Endothelial cell (in vitro differentiated cells): ENCODE measurements at regions not wholly inside any gene's neighbourhood (a gene's known extent, or its start where the extent isn't known, plus 50 kb on each side); places are given as distances from the start of the nearest gene placed in this dataset.

ENCODE experiments used
- DNase-seq: peaks from one replicate; pipeline ENCODE4 v3.0.0; 2021; ENCODE audit warnings: low spot score
- H3K27ac Mint-ChIP-seq: one replicate; pipeline ENCODE4 v1.8.0; 2021; ENCODE audit warnings: mixed read lengths, inconsistent platforms; ENCODE audit not compliant: unreplicated experiment
- H3K27me3 Mint-ChIP-seq: one replicate; pipeline ENCODE4 v1.8.0; 2021; ENCODE audit warnings: mild to moderate bottlenecking, moderate library complexity, mixed read lengths, inconsistent platforms; ENCODE audit not compliant: unreplicated experiment
- H3K36me3 Mint-ChIP-seq: one replicate; pipeline ENCODE4 v1.8.0; 2021; ENCODE audit warnings: mild to moderate bottlenecking, low read depth, mixed read lengths, inconsistent platforms; ENCODE audit not compliant: unreplicated experiment
- H3K4me1 Mint-ChIP-seq: one replicate; pipeline ENCODE4 v1.8.0; 2021; ENCODE audit warnings: mild to moderate bottlenecking, mixed read lengths, inconsistent platforms; ENCODE audit not compliant: unreplicated experiment
- H3K4me3 Mint-ChIP-seq: one replicate; pipeline ENCODE4 v1.8.0; 2021; ENCODE audit warnings: mild to moderate bottlenecking, mixed read lengths, inconsistent platforms; ENCODE audit not compliant: unreplicated experiment
- H3K9me3 Mint-ChIP-seq: one replicate; pipeline ENCODE4 v1.8.0; 2021; ENCODE audit warnings: mixed read lengths, inconsistent platforms; ENCODE audit not compliant: unreplicated experiment
- TF ChIP-seq, protein P1 (sequence below): fragments of 200-600 bp; sonication (generic); IDR thresholded peaks from one replicate; pipeline ENCODE4 v1.5.0; 2021; ENCODE audit warnings: antibody characterized with exemption; ENCODE audit not compliant: unreplicated experiment

DNA sequence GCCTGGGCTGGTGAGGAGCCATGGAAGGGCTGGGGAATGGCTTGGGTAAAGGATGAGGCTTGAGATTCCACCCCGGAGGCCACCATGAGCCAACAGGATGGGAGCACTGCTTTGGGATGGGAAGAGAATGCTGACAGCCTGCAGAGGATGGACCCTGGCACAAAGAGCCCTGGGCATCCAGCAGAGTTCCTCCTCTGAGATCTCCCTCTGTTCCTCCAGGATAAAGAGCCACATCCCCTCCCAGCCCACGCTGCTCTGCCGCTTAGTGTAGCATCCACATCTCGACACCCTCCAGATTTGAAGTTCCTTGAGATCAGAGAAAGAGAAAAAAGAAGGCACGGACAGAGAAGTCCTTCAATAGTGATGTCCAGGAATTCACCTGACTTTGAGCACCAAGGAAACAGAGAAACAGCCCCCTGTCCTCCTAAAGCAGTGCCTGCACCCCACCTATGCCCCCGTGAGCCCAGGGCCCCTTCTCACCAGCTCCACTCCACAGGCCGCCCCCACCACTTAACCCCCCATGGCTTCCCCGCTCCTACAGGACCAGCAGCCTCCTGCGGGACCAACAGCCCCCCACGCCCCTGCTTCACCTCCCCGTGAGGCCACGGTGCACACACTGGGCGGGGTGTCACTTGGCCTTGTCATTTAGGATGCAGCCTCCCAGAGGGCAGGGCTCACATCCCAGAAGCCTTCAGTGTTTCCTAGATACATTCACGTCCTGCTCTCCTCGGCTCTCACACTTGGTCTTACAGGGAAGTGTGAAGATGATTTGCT, 180.5 kb downstream of the SHANK2 start:
- Mint-ChIP-seq H3K27me3 (peaks cover 2% of the 10 kb centered on the region), H3K4me1 (peaks cover 8% of the 10 kb centered on the region), H3K4me3 (no peak overlapping the region), H3K9me3 (no peaks in the 10 kb centered on the region), H3K27ac (no peak overlapping the region), H3K36me3 (peaks cover 4% of the 10 kb centered on the region)
- TF ChIP-seq, protein P1, sequence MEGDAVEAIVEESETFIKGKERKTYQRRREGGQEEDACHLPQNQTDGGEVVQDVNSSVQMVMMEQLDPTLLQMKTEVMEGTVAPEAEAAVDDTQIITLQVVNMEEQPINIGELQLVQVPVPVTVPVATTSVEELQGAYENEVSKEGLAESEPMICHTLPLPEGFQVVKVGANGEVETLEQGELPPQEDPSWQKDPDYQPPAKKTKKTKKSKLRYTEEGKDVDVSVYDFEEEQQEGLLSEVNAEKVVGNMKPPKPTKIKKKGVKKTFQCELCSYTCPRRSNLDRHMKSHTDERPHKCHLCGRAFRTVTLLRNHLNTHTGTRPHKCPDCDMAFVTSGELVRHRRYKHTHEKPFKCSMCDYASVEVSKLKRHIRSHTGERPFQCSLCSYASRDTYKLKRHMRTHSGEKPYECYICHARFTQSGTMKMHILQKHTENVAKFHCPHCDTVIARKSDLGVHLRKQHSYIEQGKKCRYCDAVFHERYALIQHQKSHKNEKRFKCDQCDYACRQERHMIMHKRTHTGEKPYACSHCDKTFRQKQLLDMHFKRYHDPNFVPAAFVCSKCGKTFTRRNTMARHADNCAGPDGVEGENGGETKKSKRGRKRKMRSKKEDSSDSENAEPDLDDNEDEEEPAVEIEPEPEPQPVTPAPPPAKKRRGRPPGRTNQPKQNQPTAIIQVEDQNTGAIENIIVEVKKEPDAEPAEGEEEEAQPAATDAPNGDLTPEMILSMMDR, result no peak
- no peak for DNase-seq

DNA sequence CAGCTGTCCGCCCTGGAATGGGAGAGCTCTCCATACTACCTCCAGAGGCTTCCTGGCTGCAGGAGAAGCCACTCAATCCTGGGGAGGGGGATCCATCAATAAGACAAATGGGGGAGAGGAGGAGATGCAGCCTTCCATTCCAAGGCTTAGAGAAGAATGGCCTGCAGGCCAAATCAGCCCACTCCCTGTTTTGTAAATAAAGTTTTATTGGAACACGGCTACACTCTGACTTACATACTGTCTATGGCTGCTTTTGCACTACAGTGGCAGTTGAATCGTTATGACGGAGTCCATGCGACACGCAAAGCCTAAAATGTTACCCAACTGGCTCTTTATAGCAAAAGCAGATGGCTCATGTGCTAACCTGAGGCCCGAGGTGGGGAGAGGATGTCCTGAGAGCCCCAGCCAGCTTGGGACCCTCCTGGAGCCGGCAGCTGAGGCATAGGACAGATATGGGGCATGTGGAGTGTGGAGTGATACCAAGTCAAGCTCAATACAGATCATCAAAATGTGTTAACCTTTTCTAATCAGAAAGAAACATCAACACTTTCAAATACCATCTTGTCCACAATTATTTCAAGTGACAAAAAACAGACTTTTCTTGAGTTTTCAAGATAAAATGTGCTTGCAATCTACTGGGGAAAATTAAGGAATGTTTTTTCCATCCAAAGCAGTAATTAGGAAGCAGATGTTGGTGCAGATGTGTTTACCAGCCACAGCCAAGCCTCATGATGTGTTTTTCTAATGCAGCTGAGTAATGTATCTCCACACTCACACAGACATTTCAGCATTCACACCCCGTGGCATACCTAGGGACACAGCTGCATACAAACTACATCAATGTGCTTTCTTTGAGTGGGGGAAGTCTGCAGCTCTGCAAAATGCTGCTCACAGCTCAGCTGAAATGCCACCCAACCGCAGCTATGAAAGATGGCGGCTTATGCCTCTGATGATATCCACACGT, 181.6 kb downstream of the SHANK2 start:
- no peak overlapping the region for H3K27ac Mint-ChIP-seq
- no peaks in the 10 kb centered on the region for H3K9me3 Mint-ChIP-seq
- TF ChIP-seq, protein P1, result no peak
- H3K27me3 Mint-ChIP-seq, result peaks cover 2% of the 10 kb centered on the region
- H3K36me3 Mint-ChIP-seq, result peaks cover 4% of the 10 kb centered on the region
- no peak for DNase-seq
- peaks cover 3% of the 10 kb centered on the region for H3K4me1 Mint-ChIP-seq
- no peak overlapping the region for H3K4me3 Mint-ChIP-seq

DNA sequence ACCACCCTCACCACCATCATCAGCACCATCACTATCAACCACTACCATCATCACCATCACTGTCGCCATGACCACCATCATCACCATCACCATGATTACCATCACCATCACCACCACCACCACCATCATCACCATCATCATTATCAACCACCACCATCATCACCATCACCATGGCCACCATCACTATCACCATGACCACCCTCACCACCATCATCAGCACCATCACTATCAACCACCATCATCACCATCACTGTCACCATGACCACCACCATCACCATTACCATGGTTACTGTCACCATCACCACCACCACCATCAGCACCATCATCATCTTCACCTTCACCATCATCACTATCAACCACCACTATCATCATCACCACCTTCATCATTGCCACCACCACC, 183.4 kb downstream of the SHANK2 start:
- H3K36me3 Mint-ChIP-seq, result peaks cover 4% of the 10 kb centered on the region

DNA sequence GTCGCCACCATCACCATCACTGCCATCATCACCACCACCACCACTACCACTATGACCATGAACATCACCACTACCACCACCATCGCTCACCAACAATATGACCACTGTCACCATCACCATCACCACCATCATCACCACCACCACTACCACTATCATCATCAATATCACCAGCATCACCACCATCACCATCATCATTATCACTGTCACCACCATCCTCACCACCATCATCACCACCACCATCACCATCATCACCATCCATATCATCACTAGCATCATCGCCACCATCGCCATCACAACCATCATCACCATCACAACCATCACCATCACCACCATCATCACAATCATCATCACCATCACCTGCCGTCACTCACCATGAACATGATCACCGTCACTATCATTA, 184.6 kb downstream of the SHANK2 start:
- Mint-ChIP-seq H3K27ac (no peak overlapping the region), H3K36me3 (no peaks in the 10 kb centered on the region), H3K27me3 (peaks cover 6% of the 10 kb centered on the region)

More for the DNA sequence above, 183.4 kb downstream of the SHANK2 start:
- Mint-ChIP-seq H3K4me1 (peaks cover 9% of the 10 kb centered on the region), H3K27ac (no peak overlapping the region), H3K27me3 (peaks cover 4% of the 10 kb centered on the region), H3K9me3 (no peaks in the 10 kb centered on the region), H3K4me3 (no peak overlapping the region)
- DNase-seq, result no peak
- TF ChIP-seq, protein P1, result no peak

More for the DNA sequence above, 184.6 kb downstream of the SHANK2 start:
- DNase-seq, result no peak
- no peak overlapping the region for H3K4me3 Mint-ChIP-seq
- TF ChIP-seq, protein P1, result no peak
- H3K4me1 Mint-ChIP-seq, result peaks cover 9% of the 10 kb centered on the region
- H3K9me3 Mint-ChIP-seq, result no peaks in the 10 kb centered on the region
